ENCODE measurements at regions not wholly inside any gene's neighbourhood (a gene's known extent, or its start where the extent isn't known, plus 50 kb on each side); places are given as distances from the start of the nearest gene placed in this dataset.

DNA sequence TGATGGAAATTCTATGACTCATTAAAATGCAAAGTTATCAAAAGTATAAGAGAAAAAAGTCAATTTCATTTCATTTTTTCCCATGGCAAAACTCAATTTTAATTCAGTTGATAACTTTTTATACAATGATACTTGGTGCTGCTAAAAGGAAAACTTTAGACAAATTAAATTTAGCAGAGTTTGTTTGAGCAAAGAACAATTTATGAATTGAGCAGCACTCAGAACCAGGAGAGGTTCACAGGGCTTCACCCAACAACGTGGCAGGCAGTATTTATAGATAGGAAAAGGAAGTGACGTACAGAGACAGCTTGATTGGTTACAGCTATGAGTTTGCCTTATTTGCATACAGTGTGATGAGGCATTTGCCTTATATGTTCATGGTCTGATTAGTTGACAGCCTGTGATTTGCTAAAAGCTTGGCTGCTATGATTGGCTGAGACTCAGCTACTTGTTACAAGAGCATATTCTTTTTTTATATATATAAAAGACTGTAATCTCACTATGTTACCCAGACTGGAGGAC lies 157.2 kb upstream of the CELF2 start:
- H3K27ac ChIP-seq (ENCODE audit: low read depth, low read length, poor library complexity, severe bottlenecking): no peak overlapping the region
- no peaks in the 10 kb centered on the region for H3K27me3 ChIP-seq (ENCODE audit: insufficient read depth, low read length)
- no peaks in the 10 kb centered on the region for H3K9me2 ChIP-seq (ENCODE audit: low read depth, low read length)
- H4K20me1 ChIP-seq (ENCODE audit: insufficient read depth, low read length): no peaks in the 10 kb centered on the region
- H3K4me1 ChIP-seq (ENCODE audit: insufficient read depth, low read length, severe bottlenecking): no peaks in the 10 kb centered on the region
- H3F3A ChIP-seq (ENCODE audit: insufficient read depth, low read length): no peaks in the 10 kb centered on the region
- H3K9ac ChIP-seq (ENCODE audit: low read length): no peak overlapping the region
- no peak overlapping the region for H2AFZ ChIP-seq (ENCODE audit: low read length)
- H3K36me3 ChIP-seq (ENCODE audit: insufficient read depth, low read length): no peaks in the 10 kb centered on the region
- no peak overlapping the region for H3K4me3 ChIP-seq (ENCODE audit: low read depth, low read length, poor library complexity, severe bottlenecking)
- H3K79me2 ChIP-seq (ENCODE audit: insufficient read depth, low read length): no peaks in the 10 kb centered on the region
- H3K4me2 ChIP-seq (ENCODE audit: low read length): no peak overlapping the region
- no peak for TF ChIP-seq EZH2 (IDR thresholded peaks at IDR 0.05; ENCODE audit: borderline replicate concordance, low read length)
- TF ChIP-seq CTCF (IDR thresholded peaks at IDR 0.05; ENCODE audit: low read length): no peak
- H3K9me3 ChIP-seq (ENCODE audit: low read length): no peaks in the 10 kb centered on the region

- Histone ChIP-seq H3K27me3 (ENCODE audit: insufficient read depth, low read length) (no peaks in the 10 kb centered on the region), H3K36me3 (ENCODE audit: insufficient read depth, low read length) (no peaks in the 10 kb centered on the region), H3K9me2 (ENCODE audit: low read depth, low read length) (no peaks in the 10 kb centered on the region), H3F3A (ENCODE audit: insufficient read depth, low read length) (no peaks in the 10 kb centered on the region), H3K27ac (ENCODE audit: low read depth, low read length, poor library complexity, severe bottlenecking) (no peak overlapping the region), H3K79me2 (ENCODE audit: insufficient read depth, low read length) (no peaks in the 10 kb centered on the region), H2AFZ (ENCODE audit: low read length) (no peak overlapping the region), H3K4me1 (ENCODE audit: insufficient read depth, low read length, severe bottlenecking) (no peaks in the 10 kb centered on the region), H3K4me3 (ENCODE audit: low read depth, low read length, poor library complexity, severe bottlenecking) (no peak overlapping the region), H3K9me3 (ENCODE audit: low read length) (no peaks in the 10 kb centered on the region), H3K9ac (ENCODE audit: low read length) (no peak overlapping the region), H4K20me1 (ENCODE audit: insufficient read depth, low read length) (no peaks in the 10 kb centered on the region), H3K4me2 (ENCODE audit: low read length) (no peak overlapping the region)
- no peak for TF ChIP-seq EZH2 (IDR thresholded peaks at IDR 0.05; ENCODE audit: borderline replicate concordance, low read length)
- no peak for TF ChIP-seq CTCF (IDR thresholded peaks at IDR 0.05; ENCODE audit: low read length)
Measured at GRCh38 chr10:10865303-10865702, 152.4 kb upstream of the CELF2 start.

- H2AFZ ChIP-seq (ENCODE audit: low read length): no peak overlapping the region
- no peak overlapping the region for H3K4me3 ChIP-seq (ENCODE audit: low read depth, low read length, poor library complexity, severe bottlenecking)
- H3K9me3 ChIP-seq (ENCODE audit: low read length): no peaks in the 10 kb centered on the region
- H4K20me1 ChIP-seq (ENCODE audit: insufficient read depth, low read length): no peaks in the 10 kb centered on the region
- H3K27me3 ChIP-seq (ENCODE audit: insufficient read depth, low read length): no peaks in the 10 kb centered on the region
- no peaks in the 10 kb centered on the region for H3K9me2 ChIP-seq (ENCODE audit: low read depth, low read length)
- no peaks in the 10 kb centered on the region for H3K36me3 ChIP-seq (ENCODE audit: insufficient read depth, low read length)
- TF ChIP-seq EZH2 (IDR thresholded peaks at IDR 0.05; ENCODE audit: borderline replicate concordance, low read length) (no peak), CTCF (IDR thresholded peaks at IDR 0.05; ENCODE audit: low read length) (no peak)
- no peaks in the 10 kb centered on the region for H3F3A ChIP-seq (ENCODE audit: insufficient read depth, low read length)
- no peak overlapping the region for H3K9ac ChIP-seq (ENCODE audit: low read length)
- H3K27ac ChIP-seq (ENCODE audit: low read depth, low read length, poor library complexity, severe bottlenecking): no peak overlapping the region
- H3K79me2 ChIP-seq (ENCODE audit: insufficient read depth, low read length): no peaks in the 10 kb centered on the region
- H3K4me2 ChIP-seq (ENCODE audit: low read length): no peak overlapping the region
- H3K4me1 ChIP-seq (ENCODE audit: insufficient read depth, low read length, severe bottlenecking): no peaks in the 10 kb centered on the region
Measured at GRCh38 chr10:10865913-10866312, 151.8 kb upstream of the CELF2 start.
